Mesendoderm (in vitro differentiated cells): ENCODE measurements at regions not wholly inside any gene's neighbourhood (a gene's known extent, or its start where the extent isn't known, plus 50 kb on each side); places are given as distances from the start of the nearest gene placed in this dataset.
"Not testable (repeated sequence)": the region's sequence is repeated elsewhere in the genome, so short reads cannot be mapped to it uniquely, and the experiment has no call there.

Experiments used
- DNase-seq: peaks from one replicate; pipeline ENCODE4 v3.0.0; 2013
- H2AK5ac ChIP-seq: 2 replicates; pipeline ENCODE4 v1.6.1; 2013; ENCODE audit warnings: low read length, inconsistent platforms
- H2BK120ac ChIP-seq: 2 replicates; pipeline ENCODE4 v1.6.1; 2013; ENCODE audit warnings: low read depth, mild to moderate bottlenecking, low read length, moderate library complexity, mixed read lengths
- H2BK15ac ChIP-seq: replicated peaks from 2 replicates; pipeline ENCODE4 v1.6.1; 2013; ENCODE audit warnings: low read depth, mild to moderate bottlenecking, moderate library complexity
- H2BK5ac ChIP-seq: 2 replicates; pipeline ENCODE4 v1.6.1; 2013; ENCODE audit warnings: low read length, inconsistent platforms
- H3K18ac ChIP-seq: 2 replicates; pipeline ENCODE4 v1.6.1; 2013; ENCODE audit warnings: mild to moderate bottlenecking, low read length, mixed read lengths
- H3K23ac ChIP-seq: one replicate; pipeline ENCODE4 v1.6.1; 2013; ENCODE audit warnings: low read length
- H3K27ac ChIP-seq: 2 replicates; pipeline ENCODE4 v1.5.1; 2013; ENCODE audit warnings: low read depth, mild to moderate bottlenecking, inconsistent platforms, low read length, moderate library complexity
- H3K27me3 ChIP-seq: 2 replicates; pipeline ENCODE4 v1.6.1; 2013; ENCODE audit warnings: low read length, control low read depth, mild to moderate bottlenecking, inconsistent platforms; ENCODE audit not compliant: insufficient read depth, poor library complexity
- H3K36me3 ChIP-seq: 2 replicates; pipeline ENCODE4 v1.6.1; 2013; ENCODE audit warnings: low read length, inconsistent platforms; ENCODE audit not compliant: control insufficient read depth, insufficient read depth
- H3K4ac ChIP-seq: one replicate; pipeline ENCODE4 v1.6.1; 2013; ENCODE audit warnings: low read depth, mild to moderate bottlenecking, low read length, moderate library complexity
- H3K4me1 ChIP-seq: 2 replicates; pipeline ENCODE4 v1.6.1; 2013; ENCODE audit warnings: low read depth, low read length, inconsistent platforms; ENCODE audit not compliant: control insufficient read depth
- H3K4me2 ChIP-seq: 2 replicates; pipeline ENCODE4 v1.6.1; 2013; ENCODE audit warnings: low read length
- H3K4me3 ChIP-seq: 2 replicates; pipeline ENCODE4 v1.5.1; 2013; ENCODE audit warnings: mild to moderate bottlenecking, low read length
- H3K56ac ChIP-seq: one replicate; pipeline ENCODE4 v1.6.1; 2013; ENCODE audit warnings: low read length
- H3K79me1 ChIP-seq: 2 replicates; pipeline ENCODE4 v1.6.1; 2013; ENCODE audit warnings: low read length, inconsistent platforms
- H3K79me2 ChIP-seq: 2 replicates; pipeline ENCODE4 v1.6.1; 2013; ENCODE audit warnings: mild to moderate bottlenecking, low read length; ENCODE audit not compliant: control insufficient read depth, insufficient read depth
- H3K9ac ChIP-seq: 2 replicates; pipeline ENCODE4 v1.6.1; 2013; ENCODE audit warnings: low read length, inconsistent platforms
- H4K5ac ChIP-seq: one replicate; pipeline ENCODE4 v1.6.1; 2013; ENCODE audit warnings: low read length
- H4K8ac ChIP-seq: one replicate; pipeline ENCODE4 v1.6.1; 2013; ENCODE audit warnings: low read depth, mild to moderate bottlenecking, control low read depth, low read length, moderate library complexity
- whole genome bisulfite sequencing: extraction: QIAGEN DNeasy Blood & Tissue Kit; methylation state at CpG from one replicate; pipeline ENCODE4 v1.1.7; 2013; ENCODE audit warnings: low lambda C conversion rate, missing lambda C conversion rate; ENCODE audit not compliant: insufficient coverage; ENCODE audit errors: extremely low coverage; 5-methylcytosine and 5-hydroxymethylcytosine counted together

DNA sequence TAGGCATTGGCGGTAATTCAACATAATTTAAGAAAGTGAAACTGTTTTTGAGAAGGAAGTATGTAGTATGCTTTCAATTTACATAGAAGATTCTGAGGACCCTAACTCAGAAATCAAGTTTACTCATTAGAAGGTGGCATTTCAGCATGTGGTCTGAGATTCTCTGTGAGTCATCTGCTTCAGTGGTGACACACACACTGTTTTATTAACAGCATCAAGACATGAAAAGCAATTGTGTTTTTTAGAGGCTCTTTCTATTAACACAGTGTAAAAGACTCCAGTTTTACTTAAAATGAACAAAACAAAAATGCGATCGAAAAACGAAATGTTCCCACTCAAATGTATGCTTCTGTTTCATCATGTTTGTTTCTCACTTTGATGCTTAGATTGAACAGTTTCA is 802.1 kb upstream of the SLITRK6 start:
- Histone ChIP-seq H2AK5ac (no peak overlapping the region), H2BK5ac (no peak overlapping the region), H3K79me1 (no peaks in the 10 kb centered on the region), H3K56ac (no peak overlapping the region), H3K4me1 (no peaks in the 10 kb centered on the region), H3K18ac (no peak overlapping the region), H3K4ac (no peak overlapping the region), H3K36me3 (no peaks in the 10 kb centered on the region), H3K27ac (no peak overlapping the region), H3K79me2 (no peaks in the 10 kb centered on the region), H2BK120ac (no peak overlapping the region), H3K23ac (no peak overlapping the region), H2BK15ac (no peak overlapping the region), H3K27me3 (no peaks in the 10 kb centered on the region), H3K4me3 (no peak overlapping the region), H4K8ac (no peak overlapping the region), H3K9ac (no peak overlapping the region), H3K4me2 (no peak overlapping the region), H4K5ac (no peak overlapping the region)
- no peak for DNase-seq
- no CpG with 5 or more reads among the region's 4 CpGs for WGBS

DNA sequence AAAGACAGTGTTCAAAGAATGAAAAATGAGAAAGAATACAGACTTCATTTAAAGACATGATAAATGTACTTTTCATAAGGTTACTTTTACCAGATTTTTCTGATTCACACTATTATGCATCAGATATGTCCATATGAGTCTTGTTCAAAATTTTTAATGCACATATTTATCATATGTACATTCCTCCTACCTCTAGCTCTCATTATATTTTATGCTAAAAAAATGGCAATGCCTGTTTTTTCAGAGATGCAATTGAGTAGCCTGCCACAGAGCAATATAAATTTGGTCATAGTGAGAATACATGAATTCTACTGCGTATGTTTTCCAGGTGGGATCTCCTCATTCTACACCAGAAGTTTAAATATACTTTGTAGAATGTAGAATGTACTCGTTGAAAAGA is 807.0 kb upstream of the SLITRK6 start:
- H3K27ac ChIP-seq = no peak overlapping the region
- no peak overlapping the region for H3K18ac ChIP-seq
- no peak overlapping the region for H4K5ac ChIP-seq
- no CpG with 5 or more reads among the region's 2 CpGs for WGBS
- H3K79me1 ChIP-seq = no peaks in the 10 kb centered on the region
- no peaks in the 10 kb centered on the region for H3K4me1 ChIP-seq
- no peaks in the 10 kb centered on the region for H3K79me2 ChIP-seq
- no peak overlapping the region for H3K4me3 ChIP-seq
- no peaks in the 10 kb centered on the region for H3K27me3 ChIP-seq
- H3K23ac ChIP-seq = no peak overlapping the region
- no peak overlapping the region for H2AK5ac ChIP-seq
- no peak overlapping the region for H2BK5ac ChIP-seq
- no peak overlapping the region for H3K4ac ChIP-seq
- no peak overlapping the region for H4K8ac ChIP-seq
- no peak for DNase-seq
- H3K9ac ChIP-seq = no peak overlapping the region
- H3K56ac ChIP-seq = no peak overlapping the region
- no peak overlapping the region for H3K4me2 ChIP-seq
- no peak overlapping the region for H2BK120ac ChIP-seq
- no peaks in the 10 kb centered on the region for H3K36me3 ChIP-seq
- no peak overlapping the region for H2BK15ac ChIP-seq

DNA sequence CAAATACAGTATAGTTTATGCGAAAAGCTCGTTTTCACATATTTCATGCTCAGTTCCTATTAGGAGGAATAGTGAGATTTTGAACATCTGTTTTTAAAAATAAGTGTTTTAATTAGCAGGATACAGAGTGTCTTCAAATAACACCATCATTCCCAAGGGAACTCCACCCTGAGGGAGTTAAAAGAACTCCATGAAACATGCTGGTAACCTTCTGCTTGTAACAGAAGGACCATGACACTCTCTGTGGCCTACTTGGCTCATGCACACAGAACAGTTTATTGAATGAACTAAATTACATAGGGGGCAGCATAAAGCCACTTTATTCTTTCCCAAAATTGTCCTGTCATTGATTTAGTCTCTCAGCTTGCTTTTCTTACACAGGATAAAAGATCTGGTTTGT is 809.5 kb upstream of the SLITRK6 start:
- Histone ChIP-seq H4K5ac (no peak overlapping the region), H3K18ac (no peak overlapping the region), H3K23ac (no peak overlapping the region), H3K4ac (no peak overlapping the region), H2BK5ac (no peak overlapping the region), H3K36me3 (no peaks in the 10 kb centered on the region), H2BK120ac (no peak overlapping the region), H3K9ac (no peak overlapping the region), H3K56ac (no peak overlapping the region), H3K4me2 (no peak overlapping the region), H4K8ac (no peak overlapping the region), H3K79me1 (no peaks in the 10 kb centered on the region), H3K27ac (no peak overlapping the region), H3K4me3 (no peak overlapping the region), H2BK15ac (no peak overlapping the region), H2AK5ac (no peak overlapping the region), H3K27me3 (no peaks in the 10 kb centered on the region), H3K79me2 (no peaks in the 10 kb centered on the region), H3K4me1 (no peaks in the 10 kb centered on the region)
- DNase-seq = no peak
- WGBS = no CpG with 5 or more reads among the region's 2 CpGs

DNA sequence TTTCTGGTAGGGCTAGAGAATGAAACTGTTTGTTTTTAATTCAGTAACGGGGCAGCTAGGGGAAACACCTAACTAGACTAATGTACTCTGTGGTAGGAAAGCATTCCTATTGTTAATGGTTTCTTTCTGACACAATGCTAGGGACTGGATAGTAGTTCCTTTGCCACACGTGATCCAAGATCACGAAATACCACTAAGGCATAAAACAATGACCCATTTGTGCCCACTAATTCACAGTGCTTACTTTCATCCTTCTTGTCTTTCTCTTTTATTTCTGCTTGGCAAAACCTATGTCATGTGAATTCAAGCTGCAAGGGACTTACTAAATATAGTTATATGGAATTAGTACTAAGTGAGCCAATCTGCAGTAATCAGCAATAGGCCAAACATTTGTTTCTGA is 834.1 kb upstream of the SLITRK6 start:
- WGBS = no CpG with 5 or more reads among the region's 3 CpGs
- Histone ChIP-seq H3K4ac (no peak overlapping the region), H3K79me1 (no peaks in the 10 kb centered on the region), H2BK5ac (no peak overlapping the region), H4K8ac (no peak overlapping the region), H3K4me1 (no peaks in the 10 kb centered on the region), H3K36me3 (no peaks in the 10 kb centered on the region), H4K5ac (no peak overlapping the region), H3K4me3 (no peak overlapping the region), H2BK15ac (no peak overlapping the region), H2BK120ac (no peak overlapping the region), H3K27ac (no peak overlapping the region), H3K4me2 (no peak overlapping the region), H3K79me2 (no peaks in the 10 kb centered on the region), H3K56ac (no peak overlapping the region), H3K18ac (no peak overlapping the region), H3K23ac (no peak overlapping the region), H2AK5ac (no peak overlapping the region), H3K9ac (no peak overlapping the region), H3K27me3 (no peaks in the 10 kb centered on the region)
- no peak for DNase-seq

DNA sequence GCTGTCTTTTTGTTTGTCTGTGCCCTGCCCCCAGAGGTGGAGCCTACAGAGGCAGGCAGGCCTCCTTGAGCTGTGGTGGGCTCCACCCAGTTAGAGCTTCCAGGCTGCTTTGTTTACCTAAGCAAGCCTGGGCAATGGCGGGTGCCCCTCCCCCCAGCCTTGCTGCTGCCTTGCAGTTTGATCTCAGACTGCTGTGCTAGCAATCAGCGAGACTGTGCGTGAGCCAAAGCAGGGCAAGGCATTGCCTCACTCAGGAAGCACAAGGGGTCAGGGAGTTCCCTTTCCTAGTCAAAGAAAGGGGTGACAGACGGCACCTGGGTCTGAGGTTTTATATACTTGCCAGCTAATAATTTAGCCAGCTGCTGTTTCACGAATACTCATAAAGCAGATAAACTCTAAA is 852.0 kb upstream of the SLITRK6 start:
- H3K4me3 ChIP-seq, H4K5ac ChIP-seq, H3K4me1 ChIP-seq, H4K8ac ChIP-seq, H3K4me2 ChIP-seq, H3K23ac ChIP-seq, H3K79me2 ChIP-seq, H3K4ac ChIP-seq, H3K27ac ChIP-seq, H3K56ac ChIP-seq, H2BK120ac ChIP-seq, H2BK5ac ChIP-seq, H3K36me3 ChIP-seq, H2AK5ac ChIP-seq, H3K27me3 ChIP-seq, H2BK15ac ChIP-seq, H3K79me1 ChIP-seq, H3K9ac ChIP-seq: not testable (repeated sequence)
- peak; percentile 36 for DNase-seq
- peak overlapping the region; percentile 84 for H3K18ac ChIP-seq
- WGBS = no CpG with 5 or more reads among the region's 5 CpGs

DNA sequence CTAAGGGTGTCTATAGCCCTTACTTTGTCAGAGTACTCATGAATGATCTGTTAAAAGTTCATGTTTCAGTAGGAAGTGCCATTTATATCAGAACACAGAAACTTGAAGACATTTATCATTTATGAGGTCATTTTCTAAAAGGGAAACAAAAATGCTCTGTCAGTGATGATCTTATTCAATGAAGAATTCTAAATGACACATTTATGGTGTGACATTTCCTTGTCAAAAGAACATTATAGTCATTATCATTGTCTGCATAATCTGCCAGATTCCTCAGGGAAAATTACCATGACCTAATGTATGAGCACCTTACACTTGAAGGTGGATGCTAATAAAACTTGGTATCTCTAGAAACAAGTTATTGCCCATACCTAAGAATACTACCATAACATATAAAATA is 853.8 kb upstream of the SLITRK6 start:
- no peak for DNase-seq
- no peak overlapping the region for H3K27ac ChIP-seq
- H3K79me2 ChIP-seq = no peaks in the 10 kb centered on the region
- H4K5ac ChIP-seq = no peak overlapping the region
- no peaks in the 10 kb centered on the region for H3K79me1 ChIP-seq
- H4K8ac ChIP-seq = no peak overlapping the region
- no peaks in the 10 kb centered on the region for H3K27me3 ChIP-seq
- H3K36me3 ChIP-seq = no peaks in the 10 kb centered on the region
- no peak overlapping the region for H3K56ac ChIP-seq
- no peak overlapping the region for H2BK5ac ChIP-seq
- H3K4me2 ChIP-seq = no peak overlapping the region
- no peak overlapping the region for H3K23ac ChIP-seq
- no peak overlapping the region for H2AK5ac ChIP-seq
- H3K4me3 ChIP-seq = no peak overlapping the region
- H3K9ac ChIP-seq = no peak overlapping the region
- no peak overlapping the region for H2BK15ac ChIP-seq
- no peaks in the 10 kb centered on the region for H3K4me1 ChIP-seq
- H3K18ac ChIP-seq = no peak overlapping the region
- H3K4ac ChIP-seq = no peak overlapping the region
- no peak overlapping the region for H2BK120ac ChIP-seq
